ENCODE measurements at regions not wholly inside any gene's neighbourhood (a gene's known extent, or its start where the extent isn't known, plus 50 kb on each side); places are given as distances from the start of the nearest gene placed in this dataset.
"Not testable (repeated sequence)": the region's sequence is repeated elsewhere in the genome, so short reads cannot be mapped to it uniquely, and the experiment has no call there.

- no peak for FAIRE-seq
- no peak for DNase-seq (ENCODE audit: insufficient read length, low spot score)
- no peak for TF ChIP-seq POLR2A (IDR thresholded peaks at IDR 0.05; ENCODE audit: low read depth, low read length)
These were observed 157.7 kb upstream of the NAMPT start for GRCh38 chr7:106442476-106442875.

GRCh38 chr7:106441343-106441742 is 156.6 kb upstream of the NAMPT start:
- DNase-seq (ENCODE audit: insufficient read length, low spot score); FAIRE-seq: not testable (repeated sequence)

GRCh38 chr7:106436933-106437332 is 152.2 kb upstream of the NAMPT start:
- DNase-seq (ENCODE audit: insufficient read length, low spot score); FAIRE-seq: not testable (repeated sequence)

GRCh38 chr7:106433377-106433776 is 148.6 kb upstream of the NAMPT start:
- FAIRE-seq: no peak
- TF ChIP-seq POLR2A (IDR thresholded peaks at IDR 0.05; ENCODE audit: low read depth, low read length): no peak
- DNase-seq (ENCODE audit: insufficient read length, low spot score): no peak

- no peak for DNase-seq (ENCODE audit: insufficient read length, low spot score)
These were observed 146.0 kb upstream of the NAMPT start for GRCh38 chr7:106430535-106431455.

GRCh38 chr7:106430103-106430502 is 145.3 kb upstream of the NAMPT start:
- DNase-seq (ENCODE audit: insufficient read length, low spot score) (no peak), FAIRE-seq (no peak)
- no peak for TF ChIP-seq POLR2A (IDR thresholded peaks at IDR 0.05; ENCODE audit: low read depth, low read length)

More at GRCh38 chr7:106430535-106431455, 146.0 kb upstream of the NAMPT start:
- TF ChIP-seq POLR2A (IDR thresholded peaks at IDR 0.05; ENCODE audit: low read depth, low read length): no peak
- no peak for FAIRE-seq

- DNase-seq (ENCODE audit: insufficient read length, low spot score) (no peak), FAIRE-seq (no peak)
- no peak for TF ChIP-seq POLR2A (IDR thresholded peaks at IDR 0.05; ENCODE audit: low read depth, low read length)
These were observed 142.0 kb upstream of the NAMPT start for GRCh38 chr7:106426803-106427202.

GRCh38 chr7:106425017-106425719 is 140.4 kb upstream of the NAMPT start:
- FAIRE-seq (no peak), DNase-seq (ENCODE audit: insufficient read length, low spot score) (peak; percentile 40)
- TF ChIP-seq POLR2A (IDR thresholded peaks at IDR 0.05; ENCODE audit: low read depth, low read length): no peak

- DNase-seq (ENCODE audit: insufficient read length, low spot score): no peak
- no peak for FAIRE-seq
- TF ChIP-seq POLR2A (IDR thresholded peaks at IDR 0.05; ENCODE audit: low read depth, low read length): no peak
These were observed 139.8 kb upstream of the NAMPT start for GRCh38 chr7:106424476-106425016.

- no peak for FAIRE-seq
- DNase-seq (ENCODE audit: insufficient read length, low spot score): no peak
- no peak for TF ChIP-seq POLR2A (IDR thresholded peaks at IDR 0.05; ENCODE audit: low read depth, low read length)
These were observed 139.2 kb upstream of the NAMPT start for GRCh38 chr7:106423821-106424475.

GRCh38 chr7:106423111-106423510 is 138.3 kb upstream of the NAMPT start:
- no peak for TF ChIP-seq POLR2A (IDR thresholded peaks at IDR 0.05; ENCODE audit: low read depth, low read length)
- no peak for DNase-seq (ENCODE audit: insufficient read length, low spot score)
- no peak for FAIRE-seq

GRCh38 chr7:106421181-106421762 is 136.5 kb upstream of the NAMPT start:
- no peak for TF ChIP-seq POLR2A (IDR thresholded peaks at IDR 0.05; ENCODE audit: low read depth, low read length)
- no peak for DNase-seq (ENCODE audit: insufficient read length, low spot score)

GRCh38 chr7:106420736-106421135 is 136.0 kb upstream of the NAMPT start:
- DNase-seq (ENCODE audit: insufficient read length, low spot score) (no peak), FAIRE-seq (no peak)

More at GRCh38 chr7:106421181-106421762, 136.5 kb upstream of the NAMPT start:
- no peak for FAIRE-seq

GRCh38 chr7:106420210-106420609 is 135.4 kb upstream of the NAMPT start:
- no peak for TF ChIP-seq POLR2A (IDR thresholded peaks at IDR 0.05; ENCODE audit: low read depth, low read length)
- FAIRE-seq (no peak), DNase-seq (ENCODE audit: insufficient read length, low spot score) (no peak)

More at GRCh38 chr7:106420736-106421135, 136.0 kb upstream of the NAMPT start:
- no peak for TF ChIP-seq POLR2A (IDR thresholded peaks at IDR 0.05; ENCODE audit: low read depth, low read length)

Data from H54 (cell line).